Activated CD4-positive, alpha-beta memory T cell treated with anti-CD3 and anti-CD28 coated beads, Interleukin-2, amount 10 ng/mL, durations not matched to agents 7 days and 5 days (primary cell): ENCODE measurements at regions not wholly inside any gene's neighbourhood (a gene's known extent, or its start where the extent isn't known, plus 50 kb on each side); places are given as distances from the start of the nearest gene placed in this dataset.
A peak's percentile ranks its signal among the peaks of the same experiment; 100 is the strongest.

ENCODE experiments used
- CTCF ChIA-PET: fragments of 350-600 bp; sonication (Branson Sonifier 250); formaldehyde crosslinking; loops from one replicate; lab custom pipeline; 2021; ENCODE audit warnings: antibody characterized with exemption, inconsistent platforms; lab: Charles Lee
- POLR2A ChIA-PET: fragments of 350-600 bp; sonication (Branson Sonifier 250); formaldehyde crosslinking; loops from one replicate; lab custom pipeline; 2021; ENCODE audit warnings: antibody characterized with exemption; lab: Charles Lee
- DNase-seq: peaks from one replicate; pipeline ENCODE4 v3.0.0-alpha.2; 2020
- H3K27ac Mint-ChIP-seq: one replicate; pipeline ENCODE4 v1.8.0; 2021; ENCODE audit warnings: mild to moderate bottlenecking, mixed read lengths
- H3K27me3 Mint-ChIP-seq: one replicate; pipeline ENCODE4 v1.8.0; 2021; ENCODE audit warnings: mixed read lengths
- H3K36me3 Mint-ChIP-seq: one replicate; pipeline ENCODE4 v1.8.0; 2021; ENCODE audit warnings: low read depth, mixed read lengths
- H3K4me1 Mint-ChIP-seq: one replicate; pipeline ENCODE4 v1.8.0; 2021; ENCODE audit warnings: mixed read lengths
- H3K4me3 Mint-ChIP-seq: one replicate; pipeline ENCODE4 v1.8.0; 2021; ENCODE audit warnings: mild to moderate bottlenecking, mixed read lengths
- H3K9me3 Mint-ChIP-seq: one replicate; pipeline ENCODE4 v1.8.0; 2021; ENCODE audit warnings: mixed read lengths

GRCh38 chr1:234938924-234939323 lies 189.7 kb downstream of the TOMM20 start:
- POLR2A ChIA-PET, result interaction anchor here (0.8 kb wide), 1 partner anchor 13 kb away, joined by 3 read pairs; no protein-coding TSS in a partner anchor

GRCh38 chr1:234938135-234938534 lies 190.5 kb downstream of the TOMM20 start:
- H3K27me3 Mint-ChIP-seq, result no peaks in the 10 kb centered on the region
- no peaks in the 10 kb centered on the region for H3K36me3 Mint-ChIP-seq
- POLR2A ChIA-PET, result no interaction called here
- CTCF ChIA-PET, result no interaction called here
- DNase-seq, result no peak
- peaks cover 2% of the 10 kb centered on the region for H3K9me3 Mint-ChIP-seq
- peaks cover 21% of the 10 kb centered on the region for H3K4me1 Mint-ChIP-seq
- no peak overlapping the region for H3K4me3 Mint-ChIP-seq
- H3K27ac Mint-ChIP-seq, result no peak overlapping the region

More at GRCh38 chr1:234938924-234939323, 189.7 kb downstream of the TOMM20 start:
- Mint-ChIP-seq H3K4me3 (no peak overlapping the region), H3K36me3 (no peaks in the 10 kb centered on the region), H3K9me3 (peaks cover 2% of the 10 kb centered on the region), H3K27ac (no peak overlapping the region), H3K27me3 (no peaks in the 10 kb centered on the region), H3K4me1 (peaks cover 14% of the 10 kb centered on the region)
- CTCF ChIA-PET, result interaction anchor here (0.6 kb wide), 1 partner anchor 1170 kb away, joined by 3 read pairs; no protein-coding TSS in a partner anchor
- no peak for DNase-seq

- H3K4me1 Mint-ChIP-seq, result peaks cover 30% of the 10 kb centered on the region
- CTCF ChIA-PET, result no interaction called here
Observed at GRCh38 chr1:234936612-234937389, 191.8 kb downstream of the TOMM20 start.

GRCh38 chr1:234934611-234935033 lies 194.0 kb downstream of the TOMM20 start:
- ChIA-PET POLR2A (no interaction called here), CTCF (no interaction called here)

More at GRCh38 chr1:234936612-234937389, 191.8 kb downstream of the TOMM20 start:
- DNase-seq, result no peak
- Mint-ChIP-seq H3K27me3 (no peaks in the 10 kb centered on the region), H3K4me3 (no peak overlapping the region), H3K27ac (no peak overlapping the region), H3K9me3 (no peaks in the 10 kb centered on the region), H3K36me3 (no peaks in the 10 kb centered on the region)
- POLR2A ChIA-PET, result no interaction called here

GRCh38 chr1:234933475-234933874 lies 195.2 kb downstream of the TOMM20 start:
- H3K4me3 Mint-ChIP-seq, result no peak overlapping the region
- ChIA-PET CTCF (no interaction called here), POLR2A (interaction anchor here (1.2 to 1.3 kb wide), 2 partner anchors 210 to 322 kb away, joined by 3 to 6 read pairs; no protein-coding TSS in a partner anchor)
- H3K4me1 Mint-ChIP-seq, result peaks cover 35% of the 10 kb centered on the region
- DNase-seq, result peak; percentile 29
- no peaks in the 10 kb centered on the region for H3K36me3 Mint-ChIP-seq
- peak overlapping the region; percentile 58 for H3K27ac Mint-ChIP-seq
- no peaks in the 10 kb centered on the region for H3K9me3 Mint-ChIP-seq
- no peaks in the 10 kb centered on the region for H3K27me3 Mint-ChIP-seq

More at GRCh38 chr1:234934611-234935033, 194.0 kb downstream of the TOMM20 start:
- Mint-ChIP-seq H3K9me3 (no peaks in the 10 kb centered on the region), H3K27me3 (no peaks in the 10 kb centered on the region), H3K4me3 (no peak overlapping the region), H3K4me1 (peaks cover 30% of the 10 kb centered on the region), H3K27ac (no peak overlapping the region), H3K36me3 (no peaks in the 10 kb centered on the region)
- no peak for DNase-seq

- Mint-ChIP-seq H3K4me1 (peaks cover 39% of the 10 kb centered on the region), H3K9me3 (no peaks in the 10 kb centered on the region), H3K27ac (peak overlapping the region; percentile 58), H3K36me3 (no peaks in the 10 kb centered on the region), H3K4me3 (no peak overlapping the region), H3K27me3 (no peaks in the 10 kb centered on the region)
- POLR2A ChIA-PET, result interaction anchor here (1.2 to 1.3 kb wide), 2 partner anchors 209 to 321 kb away, joined by 3 to 6 read pairs; no protein-coding TSS in a partner anchor
- CTCF ChIA-PET, result no interaction called here
- no peak for DNase-seq
Observed at GRCh38 chr1:234932511-234933430, 195.9 kb downstream of the TOMM20 start.

GRCh38 chr1:234932106-234932505 lies 196.5 kb downstream of the TOMM20 start:
- DNase-seq, result no peak
- H3K27me3 Mint-ChIP-seq, result no peaks in the 10 kb centered on the region
- H3K27ac Mint-ChIP-seq, result no peak overlapping the region
- H3K4me1 Mint-ChIP-seq, result peaks cover 40% of the 10 kb centered on the region
- no peaks in the 10 kb centered on the region for H3K9me3 Mint-ChIP-seq
- no peaks in the 10 kb centered on the region for H3K36me3 Mint-ChIP-seq
- ChIA-PET POLR2A (no interaction called here), CTCF (no interaction called here)
- no peak overlapping the region for H3K4me3 Mint-ChIP-seq

- H3K4me1 Mint-ChIP-seq, result peaks cover 44% of the 10 kb centered on the region
- DNase-seq, result no peak
- ChIA-PET CTCF (no interaction called here), POLR2A (no interaction called here)
- no peaks in the 10 kb centered on the region for H3K27me3 Mint-ChIP-seq
- no peak overlapping the region for H3K4me3 Mint-ChIP-seq
- H3K27ac Mint-ChIP-seq, result no peak overlapping the region
- no peaks in the 10 kb centered on the region for H3K9me3 Mint-ChIP-seq
- no peaks in the 10 kb centered on the region for H3K36me3 Mint-ChIP-seq
Observed at GRCh38 chr1:234931404-234931973, 197.1 kb downstream of the TOMM20 start.

- Mint-ChIP-seq H3K27ac (no peak overlapping the region), H3K9me3 (no peaks in the 10 kb centered on the region), H3K36me3 (no peaks in the 10 kb centered on the region), H3K27me3 (no peaks in the 10 kb centered on the region), H3K4me3 (no peak overlapping the region), H3K4me1 (peaks cover 56% of the 10 kb centered on the region)
- POLR2A ChIA-PET, result interaction anchor here (2.0 kb wide), 1 partner anchor 51 kb away, joined by 4 read pairs; no protein-coding TSS in a partner anchor
- DNase-seq, result no peak
- CTCF ChIA-PET, result interaction anchor here (1.6 kb wide), 1 partner anchor 317 kb away, joined by 3 read pairs; no protein-coding TSS in a partner anchor
Observed at GRCh38 chr1:234929369-234929768, 199.3 kb downstream of the TOMM20 start.

- POLR2A ChIA-PET, result interaction anchor here (1.0 to 3.4 kb wide), 4 partner anchors 26 to 319 kb away, joined by 4 to 28 read pairs (median 5); partner anchors contain the start of gene IRF2BP2
- Mint-ChIP-seq H3K4me3 (no peak overlapping the region), H3K27me3 (no peaks in the 10 kb centered on the region), H3K36me3 (no peaks in the 10 kb centered on the region), H3K4me1 (peaks cover 54% of the 10 kb centered on the region), H3K9me3 (no peaks in the 10 kb centered on the region), H3K27ac (no peak overlapping the region)
- no peak for DNase-seq
- CTCF ChIA-PET, result interaction anchor here (1.6 kb wide), 1 partner anchor 316 kb away, joined by 3 read pairs; no protein-coding TSS in a partner anchor
Observed at GRCh38 chr1:234928642-234929041, 200.0 kb downstream of the TOMM20 start.

- Mint-ChIP-seq H3K27ac (peak overlapping the region; percentile 87), H3K9me3 (peaks cover 3% of the 10 kb centered on the region), H3K36me3 (no peaks in the 10 kb centered on the region), H3K4me3 (peak overlapping the region; percentile 53), H3K4me1 (peaks cover 48% of the 10 kb centered on the region), H3K27me3 (no peaks in the 10 kb centered on the region)
- ChIA-PET CTCF (interaction anchor here (1.6 kb wide), 1 partner anchor 316 kb away, joined by 3 read pairs; no protein-coding TSS in a partner anchor), POLR2A (interaction anchor here (1.0 to 3.4 kb wide), 4 partner anchors 27 to 318 kb away, joined by 4 to 28 read pairs (median 5); partner anchors contain the start of gene IRF2BP2)
- DNase-seq, result no peak
Observed at GRCh38 chr1:234927971-234928640, 200.5 kb downstream of the TOMM20 start.
